CD4-positive, alpha-beta T cell treated with Interleukin-17A for 4 hours (primary cell): ENCODE measurements at regions not wholly inside any gene's neighbourhood (a gene's known extent, or its start where the extent isn't known, plus 50 kb on each side); places are given as distances from the start of the nearest gene placed in this dataset.
"Not testable (repeated sequence)": the region's sequence is repeated elsewhere in the genome, so short reads cannot be mapped to it uniquely, and the experiment has no call there.

Experiments used
- DNase-seq: peaks from one replicate; pipeline ENCODE4 v3.0.0-alpha.2; 2020; ENCODE audit warnings: mixed read lengths

DNA sequence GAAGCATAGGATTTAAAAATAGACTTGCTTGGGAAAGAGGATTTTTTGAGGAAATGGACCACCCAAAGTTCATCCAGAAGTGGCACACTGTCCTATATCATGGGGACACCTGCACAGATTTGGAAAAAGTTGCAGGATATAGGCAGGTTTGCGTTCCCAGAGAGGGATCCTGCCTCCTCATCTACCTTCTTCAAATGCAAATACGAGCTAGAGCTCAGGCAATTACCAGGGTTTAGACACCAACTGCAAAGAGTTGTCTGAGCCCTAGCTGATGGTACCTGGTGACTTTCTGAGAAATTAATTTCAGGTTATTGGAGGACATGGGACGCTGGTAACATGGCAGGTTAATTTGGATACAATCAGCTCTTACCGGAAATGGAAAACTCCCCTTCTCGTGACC is 423.7 kb upstream of the MTPN start:
- DNase-seq: no peak

- no peak for DNase-seq
Observed at GRCh38 chr7:136399385-136399784, 422.2 kb upstream of the MTPN start.

- DNase-seq: no peak
Observed at GRCh38 chr7:136392856-136393255, 415.7 kb upstream of the MTPN start.

- DNase-seq: no peak
Observed at GRCh38 chr7:136391371-136391770, 414.2 kb upstream of the MTPN start.

- DNase-seq: no peak
Observed at GRCh38 chr7:136389933-136390332, 412.8 kb upstream of the MTPN start.

GRCh38 chr7:136386876-136387275 is 409.7 kb upstream of the MTPN start:
- no peak for DNase-seq

- not testable (repeated sequence) for DNase-seq
Observed at GRCh38 chr7:136371409-136371808, 394.2 kb upstream of the MTPN start.

GRCh38 chr7:136370137-136370536 is 393.0 kb upstream of the MTPN start:
- DNase-seq: no peak

GRCh38 chr7:136369225-136369624 is 392.1 kb upstream of the MTPN start:
- no peak for DNase-seq

GRCh38 chr7:136359333-136359903 is 382.3 kb upstream of the MTPN start:
- DNase-seq: no peak

DNA sequence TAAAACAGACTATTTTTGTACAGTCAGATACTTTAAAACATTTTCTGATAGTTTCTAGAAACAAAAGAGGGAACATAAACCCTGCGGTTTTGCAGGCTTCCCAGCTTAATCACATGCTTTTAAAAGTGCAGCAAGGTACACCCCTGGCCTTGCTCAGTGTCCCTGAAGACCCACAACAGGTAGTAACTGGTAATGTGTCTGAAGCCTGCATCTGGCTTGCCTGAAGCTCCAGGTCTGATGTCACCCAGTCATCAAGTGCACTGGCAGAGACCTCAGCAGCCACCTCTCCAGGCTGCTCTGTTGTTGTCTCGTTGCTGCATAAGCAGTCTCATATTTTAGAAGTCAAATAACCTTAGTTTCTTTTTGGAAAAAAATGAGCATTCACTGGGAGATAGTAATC is 376.1 kb upstream of the MTPN start:
- no peak for DNase-seq

- no peak for DNase-seq
Observed at GRCh38 chr7:136348542-136349192, 371.5 kb upstream of the MTPN start.

GRCh38 chr7:136348142-136348541 is 371.0 kb upstream of the MTPN start:
- DNase-seq: no peak

DNA sequence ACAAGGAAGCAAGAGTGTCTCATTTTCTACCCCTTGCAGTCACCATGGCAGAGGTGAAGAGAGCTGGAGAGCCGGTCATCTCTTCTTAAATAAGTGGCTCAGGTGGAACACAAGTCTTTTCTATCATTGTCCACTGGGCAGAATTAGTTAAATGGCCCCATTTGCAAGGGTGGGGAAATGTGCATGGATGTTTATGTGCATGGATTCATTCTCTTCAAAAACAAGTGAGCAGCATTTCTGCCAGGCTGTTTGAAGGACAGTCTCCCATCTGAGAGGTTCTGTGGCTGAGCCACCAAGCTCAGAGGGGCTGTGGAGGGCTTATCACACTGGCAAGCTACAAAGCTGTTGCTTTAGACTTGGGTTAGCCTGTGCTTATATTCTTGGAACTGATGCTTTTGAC is 370.3 kb upstream of the MTPN start:
- no peak for DNase-seq

DNA sequence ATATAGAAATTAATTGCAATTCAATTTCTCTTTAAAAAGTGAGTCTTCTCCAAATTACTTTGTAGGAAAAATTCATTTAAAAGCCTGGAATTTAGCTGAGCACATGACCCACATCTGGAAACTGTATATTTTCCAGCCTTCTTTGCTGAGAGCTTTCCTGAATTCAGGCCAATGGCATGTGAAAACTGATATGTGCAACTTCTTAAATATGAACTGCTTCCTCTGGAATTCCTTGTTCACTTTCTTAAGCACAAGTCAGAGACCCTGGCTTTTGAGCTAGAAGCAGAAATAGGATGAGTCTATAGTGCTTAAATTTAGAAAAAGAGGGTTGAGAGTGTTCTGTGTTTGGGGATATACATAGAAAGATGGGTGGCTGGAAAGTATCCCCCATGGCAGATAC is 365.1 kb upstream of the MTPN start:
- no peak for DNase-seq

DNA sequence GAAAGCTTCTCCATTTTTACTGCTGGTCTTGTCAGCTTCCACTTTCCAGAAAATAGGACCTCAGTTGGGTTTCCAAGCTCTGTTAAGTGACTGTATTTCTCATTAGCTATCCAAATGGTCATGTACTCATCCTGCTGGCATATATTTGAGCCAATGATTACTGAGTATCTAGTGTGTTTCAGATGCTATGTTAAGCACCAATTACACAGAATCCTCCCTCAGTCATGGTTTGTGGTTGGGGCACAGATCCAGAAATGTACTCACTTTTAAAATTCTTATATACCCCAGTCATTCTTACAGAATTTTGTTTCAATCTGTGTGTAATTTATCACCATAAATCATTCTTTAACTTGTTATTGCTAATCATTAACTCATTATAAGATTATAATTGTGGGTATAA is 362.3 kb upstream of the MTPN start:
- no peak for DNase-seq

DNA sequence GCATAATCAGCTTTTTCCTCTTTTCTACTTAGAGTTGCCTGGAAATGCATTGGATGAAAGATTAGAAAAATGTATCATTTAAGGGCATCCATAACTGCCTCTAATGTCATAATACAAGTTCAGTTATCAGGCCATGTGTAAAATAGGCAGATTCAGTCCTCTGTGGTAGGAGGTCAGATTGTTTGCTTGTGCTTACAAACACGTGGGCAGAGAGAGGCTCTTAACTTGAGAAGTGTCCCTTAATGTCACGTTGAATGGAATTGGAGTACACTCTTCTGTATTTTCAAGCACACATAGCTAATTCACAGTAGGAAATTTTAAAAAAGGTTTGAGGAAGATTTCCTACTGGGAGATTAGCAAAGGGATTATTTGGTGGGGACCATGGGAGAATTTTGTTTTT is 359.8 kb upstream of the MTPN start:
- DNase-seq: no peak

DNA sequence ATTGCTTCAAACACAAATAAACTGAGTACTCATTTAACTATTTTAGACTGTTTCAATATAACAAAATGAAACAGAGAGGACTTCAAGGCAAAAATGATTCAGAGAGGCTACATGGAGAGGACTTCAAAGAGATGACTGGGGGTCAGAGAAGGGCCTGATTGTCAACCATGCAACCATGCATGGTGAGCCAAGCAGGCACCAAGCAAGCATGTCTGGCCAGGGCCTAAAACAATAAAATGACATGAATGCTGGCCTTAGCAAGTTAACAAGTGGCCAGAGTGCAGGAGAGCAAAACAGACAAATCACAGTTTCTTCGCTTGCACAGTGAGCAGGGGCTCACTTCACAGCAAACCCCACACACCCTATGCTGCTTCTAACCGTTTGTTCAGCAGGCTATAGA is 356.5 kb upstream of the MTPN start:
- no peak for DNase-seq

DNA sequence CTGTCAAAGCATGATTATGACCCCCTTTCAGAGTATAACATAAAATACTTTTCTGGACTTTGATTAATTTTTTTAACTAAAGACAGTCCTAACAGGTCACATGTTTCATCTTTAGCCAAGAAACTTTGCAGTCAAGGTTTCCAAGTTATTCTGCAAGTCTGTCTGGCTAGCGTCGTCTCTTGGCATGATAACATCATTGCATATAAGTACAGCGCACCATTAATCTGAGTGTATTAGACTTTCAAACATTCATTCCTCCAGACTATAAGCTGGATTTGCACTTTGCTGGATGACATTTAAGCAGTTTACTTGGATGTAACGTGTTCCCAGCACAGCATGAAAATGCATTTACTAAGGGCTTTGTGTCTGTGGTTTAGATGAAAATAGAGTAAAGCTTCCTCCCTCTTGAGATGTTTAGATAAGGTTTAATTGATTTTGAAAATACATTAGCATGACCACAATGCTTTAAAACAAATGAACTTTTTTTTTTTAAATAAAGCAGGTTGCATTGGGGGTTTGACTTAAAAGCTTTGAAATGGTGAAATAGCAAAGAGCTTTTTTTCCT is 349.0 kb upstream of the MTPN start:
- DNase-seq: no peak

GRCh38 chr7:136325578-136325977 is 348.4 kb upstream of the MTPN start:
- no peak for DNase-seq

DNA sequence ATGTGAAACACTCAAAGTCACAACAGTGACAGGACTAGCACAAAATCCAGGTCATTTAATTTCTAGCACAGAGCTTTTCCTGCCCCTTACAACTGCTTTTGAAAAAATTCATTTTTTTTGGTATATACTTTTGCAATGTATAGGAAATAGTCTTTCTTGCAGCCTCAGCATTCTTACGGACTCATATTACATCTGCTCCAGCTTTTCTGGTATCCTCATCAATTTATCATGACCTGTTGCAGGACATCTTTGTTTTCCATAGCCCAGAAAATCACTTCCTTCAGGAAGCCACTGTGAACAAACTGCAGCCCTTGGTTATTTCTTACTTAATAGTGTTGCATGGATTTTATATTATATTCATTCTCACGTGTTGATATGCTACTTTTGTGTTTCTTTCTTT is 347.9 kb upstream of the MTPN start:
- no peak for DNase-seq

DNA sequence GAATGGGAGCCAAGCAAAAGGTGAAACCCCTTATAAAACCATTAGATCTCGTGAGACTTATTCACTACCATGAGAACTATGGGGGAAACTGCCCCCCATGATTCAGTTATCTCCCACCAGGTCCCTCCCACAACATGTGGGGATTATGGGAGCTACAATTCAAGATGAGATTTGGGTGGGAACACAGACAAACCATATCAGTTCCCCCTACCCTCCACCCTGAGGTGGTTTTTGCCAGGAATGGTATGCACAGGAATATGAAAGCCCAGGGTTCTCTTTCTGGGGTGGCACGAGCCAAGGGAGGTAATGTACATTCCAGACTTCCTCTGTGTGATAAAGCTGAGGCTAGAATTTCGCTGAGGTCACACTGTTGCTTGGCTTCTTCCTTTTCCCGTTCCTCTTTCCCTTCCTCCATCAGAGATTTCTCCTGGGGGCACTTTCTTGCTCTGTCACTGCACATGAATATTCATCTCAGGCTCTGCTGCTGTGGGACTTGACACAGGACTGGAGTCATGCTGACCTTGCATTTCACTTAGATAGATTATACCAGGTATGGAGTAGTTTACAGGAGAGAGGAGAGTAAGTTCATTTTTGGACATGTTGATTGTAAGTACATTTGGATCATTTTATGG is 347.0 kb upstream of the MTPN start:
- DNase-seq: no peak

GRCh38 chr7:136312592-136312991 is 335.4 kb upstream of the MTPN start:
- DNase-seq: no peak

GRCh38 chr7:136309407-136309806 is 332.2 kb upstream of the MTPN start:
- DNase-seq: no peak
